Umbilical cord (tissue), 1 donor: ENCODE measurements at regions not wholly inside any gene's neighbourhood (a gene's known extent, or its start where the extent isn't known, plus 50 kb on each side); places are given as distances from the start of the nearest gene placed in this dataset.
"Not testable (repeated sequence)": the region's sequence is repeated elsewhere in the genome, so short reads cannot be mapped to it uniquely, and the experiment has no call there.

Experiments used
- DNase-seq: peaks from one replicate; pipeline ENCODE4 v3.0.0-alpha.2; 2015; ENCODE audit warnings: low spot score

- not testable (repeated sequence) for DNase-seq
These were observed 128.4 kb downstream of the TNFRSF13B start for GRCh38 chr17:16843511-16843910.

GRCh38 chr17:16842346-16842745 lies 129.6 kb downstream of the TNFRSF13B start:
- DNase-seq: not testable (repeated sequence)

GRCh38 chr17:16841896-16842295 lies 130.0 kb downstream of the TNFRSF13B start:
- DNase-seq: not testable (repeated sequence)

GRCh38 chr17:16840219-16840618 lies 131.7 kb downstream of the TNFRSF13B start:
- not testable (repeated sequence) for DNase-seq

GRCh38 chr17:16839242-16840175 lies 132.4 kb downstream of the TNFRSF13B start:
- not testable (repeated sequence) for DNase-seq

GRCh38 chr17:16838795-16839194 lies 133.1 kb downstream of the TNFRSF13B start:
- not testable (repeated sequence) for DNase-seq

- DNase-seq: not testable (repeated sequence)
These were observed 133.6 kb downstream of the TNFRSF13B start for GRCh38 chr17:16838287-16838686.

GRCh38 chr17:16837468-16838266 lies 134.3 kb downstream of the TNFRSF13B start:
- not testable (repeated sequence) for DNase-seq

GRCh38 chr17:16836315-16836915 lies 135.5 kb downstream of the TNFRSF13B start:
- DNase-seq: not testable (repeated sequence)

GRCh38 chr17:16833517-16833916 lies 138.4 kb downstream of the TNFRSF13B start:
- not testable (repeated sequence) for DNase-seq

GRCh38 chr17:16832853-16833252 lies 139.1 kb downstream of the TNFRSF13B start:
- not testable (repeated sequence) for DNase-seq

GRCh38 chr17:16832206-16832605 lies 139.7 kb downstream of the TNFRSF13B start:
- DNase-seq: not testable (repeated sequence)

GRCh38 chr17:16830770-16831169 lies 140.7 kb downstream of the CCDC144A start:
- not testable (repeated sequence) for DNase-seq

- DNase-seq: not testable (repeated sequence)
These were observed 140.2 kb downstream of the CCDC144A start for GRCh38 chr17:16830219-16830618.
